ENCODE measurements at regions not wholly inside any gene's neighbourhood (a gene's known extent, or its start where the extent isn't known, plus 50 kb on each side); places are given as distances from the start of the nearest gene placed in this dataset.
"Not testable (repeated sequence)": the region's sequence is repeated elsewhere in the genome, so short reads cannot be mapped to it uniquely, and the experiment has no call there.

DNA sequence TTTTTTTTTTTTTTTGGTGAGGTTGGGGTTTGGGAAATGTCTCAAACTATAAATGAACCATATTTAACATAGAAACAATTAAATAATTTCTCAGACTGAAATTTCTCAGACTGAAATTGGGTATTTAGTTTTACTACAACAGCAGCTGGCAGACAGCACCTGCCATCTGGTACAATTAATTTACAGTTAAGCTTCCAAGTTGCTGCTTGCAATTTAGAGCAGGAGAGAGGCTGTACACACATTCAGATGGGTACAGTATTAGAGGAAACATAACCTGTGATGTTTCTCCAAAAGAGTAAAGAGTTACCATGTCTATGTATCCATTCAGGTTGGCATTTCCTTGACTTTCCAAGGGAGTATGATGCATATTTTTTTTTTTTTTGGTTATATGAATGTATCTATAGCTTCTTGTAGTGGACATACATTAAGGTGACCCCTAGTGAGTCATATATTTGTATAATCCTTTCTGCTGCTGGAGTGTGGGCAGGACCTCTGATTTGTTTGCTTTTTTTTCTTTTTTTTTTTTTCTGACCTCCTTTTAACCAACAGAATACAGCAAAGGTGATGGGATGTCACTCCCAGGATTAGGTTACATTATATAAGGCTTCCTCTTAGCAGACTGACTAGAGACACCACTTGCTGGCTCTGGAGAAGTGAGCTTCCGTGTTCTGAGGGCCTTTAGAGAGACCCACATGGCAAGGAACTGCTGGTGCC, 201.7 kb downstream of the PTH2R start:
- H3K9me3 ChIP-seq (ENCODE audit: control insufficient read depth, insufficient read depth, low read depth, low read length) = no peaks in the 10 kb centered on the region
- no TSS peak for BruUV-seq (replicated peaks)
- POLR2A ChIA-PET = no interaction called here
- H3K27me3 ChIP-seq (ENCODE audit: control insufficient read depth, insufficient read depth, low read length) = no peaks in the 10 kb centered on the region
- no peak overlapping the region for H3K4me3 ChIP-seq (ENCODE audit: low read depth in 2 of 2, low read length in 2 of 2)
- no peaks in the 10 kb centered on the region for H3K4me1 ChIP-seq (ENCODE audit: control insufficient read depth, insufficient read depth, low read length)
- ATAC-seq (no peak), DNase-seq (ENCODE audit: low read depth, low spot score) (no peak)
- no peak overlapping the region for H3K27ac ChIP-seq (ENCODE audit: low read length)
- H3K36me3 ChIP-seq (ENCODE audit: control insufficient read depth, insufficient read depth, low read length) = no peaks in the 10 kb centered on the region
- CTCF ChIA-PET = no interaction called here
- in situ Hi-C loops (cut with HindIII; ENCODE audit: low pct_unique_long_range_greater_than_20kb, low sequenced_read_pairs) = no loop called here
- intact Hi-C loops (cut with micrococcal nuclease; ENCODE audit: unreplicated experiment) = no loop called here
- TF ChIP-seq, protein P1, sequence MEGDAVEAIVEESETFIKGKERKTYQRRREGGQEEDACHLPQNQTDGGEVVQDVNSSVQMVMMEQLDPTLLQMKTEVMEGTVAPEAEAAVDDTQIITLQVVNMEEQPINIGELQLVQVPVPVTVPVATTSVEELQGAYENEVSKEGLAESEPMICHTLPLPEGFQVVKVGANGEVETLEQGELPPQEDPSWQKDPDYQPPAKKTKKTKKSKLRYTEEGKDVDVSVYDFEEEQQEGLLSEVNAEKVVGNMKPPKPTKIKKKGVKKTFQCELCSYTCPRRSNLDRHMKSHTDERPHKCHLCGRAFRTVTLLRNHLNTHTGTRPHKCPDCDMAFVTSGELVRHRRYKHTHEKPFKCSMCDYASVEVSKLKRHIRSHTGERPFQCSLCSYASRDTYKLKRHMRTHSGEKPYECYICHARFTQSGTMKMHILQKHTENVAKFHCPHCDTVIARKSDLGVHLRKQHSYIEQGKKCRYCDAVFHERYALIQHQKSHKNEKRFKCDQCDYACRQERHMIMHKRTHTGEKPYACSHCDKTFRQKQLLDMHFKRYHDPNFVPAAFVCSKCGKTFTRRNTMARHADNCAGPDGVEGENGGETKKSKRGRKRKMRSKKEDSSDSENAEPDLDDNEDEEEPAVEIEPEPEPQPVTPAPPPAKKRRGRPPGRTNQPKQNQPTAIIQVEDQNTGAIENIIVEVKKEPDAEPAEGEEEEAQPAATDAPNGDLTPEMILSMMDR (IDR thresholded peaks at IDR 0.05) = no peak
- TF ChIP-seq SIN3A (IDR thresholded peaks at IDR 0.05; ENCODE audit: borderline replicate concordance, insufficient read depth, low read depth, low read length) (no peak), TCF7L2 (IDR thresholded peaks at IDR 0.05; ENCODE audit: low read depth, low read length) (no peak), POLR2AphosphoS5 (IDR thresholded peaks at IDR 0.05; ENCODE audit: low read depth, low read length) (no peak)
- TF ChIP-seq, protein P2, sequence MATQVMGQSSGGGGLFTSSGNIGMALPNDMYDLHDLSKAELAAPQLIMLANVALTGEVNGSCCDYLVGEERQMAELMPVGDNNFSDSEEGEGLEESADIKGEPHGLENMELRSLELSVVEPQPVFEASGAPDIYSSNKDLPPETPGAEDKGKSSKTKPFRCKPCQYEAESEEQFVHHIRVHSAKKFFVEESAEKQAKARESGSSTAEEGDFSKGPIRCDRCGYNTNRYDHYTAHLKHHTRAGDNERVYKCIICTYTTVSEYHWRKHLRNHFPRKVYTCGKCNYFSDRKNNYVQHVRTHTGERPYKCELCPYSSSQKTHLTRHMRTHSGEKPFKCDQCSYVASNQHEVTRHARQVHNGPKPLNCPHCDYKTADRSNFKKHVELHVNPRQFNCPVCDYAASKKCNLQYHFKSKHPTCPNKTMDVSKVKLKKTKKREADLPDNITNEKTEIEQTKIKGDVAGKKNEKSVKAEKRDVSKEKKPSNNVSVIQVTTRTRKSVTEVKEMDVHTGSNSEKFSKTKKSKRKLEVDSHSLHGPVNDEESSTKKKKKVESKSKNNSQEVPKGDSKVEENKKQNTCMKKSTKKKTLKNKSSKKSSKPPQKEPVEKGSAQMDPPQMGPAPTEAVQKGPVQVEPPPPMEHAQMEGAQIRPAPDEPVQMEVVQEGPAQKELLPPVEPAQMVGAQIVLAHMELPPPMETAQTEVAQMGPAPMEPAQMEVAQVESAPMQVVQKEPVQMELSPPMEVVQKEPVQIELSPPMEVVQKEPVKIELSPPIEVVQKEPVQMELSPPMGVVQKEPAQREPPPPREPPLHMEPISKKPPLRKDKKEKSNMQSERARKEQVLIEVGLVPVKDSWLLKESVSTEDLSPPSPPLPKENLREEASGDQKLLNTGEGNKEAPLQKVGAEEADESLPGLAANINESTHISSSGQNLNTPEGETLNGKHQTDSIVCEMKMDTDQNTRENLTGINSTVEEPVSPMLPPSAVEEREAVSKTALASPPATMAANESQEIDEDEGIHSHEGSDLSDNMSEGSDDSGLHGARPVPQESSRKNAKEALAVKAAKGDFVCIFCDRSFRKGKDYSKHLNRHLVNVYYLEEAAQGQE (IDR thresholded peaks at IDR 0.05; ENCODE audit: insufficient read depth in 1 of 2, low read depth in 2 of 2, low read length in 1 of 2) = no peak

DNA sequence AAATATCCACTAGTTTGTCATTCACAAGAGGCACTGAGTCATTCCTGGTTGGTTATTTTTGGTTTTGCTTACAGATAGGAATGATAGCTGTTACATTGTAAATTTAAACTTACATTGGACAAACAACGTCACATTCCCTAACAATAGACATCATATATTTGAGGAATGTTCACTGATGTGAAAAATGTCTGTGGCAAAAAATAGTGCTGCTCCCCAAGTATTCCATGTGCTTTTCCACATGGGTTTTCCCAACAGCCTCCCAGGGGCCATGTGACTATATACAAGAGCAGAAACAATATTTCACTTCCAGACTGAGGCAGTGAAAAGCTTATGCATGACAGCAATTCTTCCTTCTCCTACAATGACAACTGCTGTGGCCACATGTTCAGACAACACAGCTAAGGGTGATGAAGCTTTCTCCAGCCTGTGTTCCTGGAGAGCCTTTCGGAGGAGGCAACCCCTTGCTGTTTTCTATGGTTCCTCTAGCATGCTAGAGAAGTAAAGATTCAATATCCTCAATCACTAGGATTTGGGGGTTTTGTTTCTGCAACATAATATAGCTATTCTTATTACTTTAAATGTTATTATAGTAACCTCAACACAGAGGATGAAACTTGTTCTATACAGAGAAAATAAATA, 202.7 kb downstream of the PTH2R start:
- Histone ChIP-seq H3K9me3 (ENCODE audit: control insufficient read depth, insufficient read depth, low read depth, low read length) (no peaks in the 10 kb centered on the region), H3K27me3 (ENCODE audit: control insufficient read depth, insufficient read depth, low read length) (no peaks in the 10 kb centered on the region), H3K4me1 (ENCODE audit: control insufficient read depth, insufficient read depth, low read length) (no peaks in the 10 kb centered on the region), H3K36me3 (ENCODE audit: control insufficient read depth, insufficient read depth, low read length) (no peaks in the 10 kb centered on the region), H3K4me3 (ENCODE audit: low read depth in 2 of 2, low read length in 2 of 2) (no peak overlapping the region), H3K27ac (ENCODE audit: low read length) (no peak overlapping the region)
- no TSS peak for BruUV-seq (replicated peaks)
- intact Hi-C loops (cut with micrococcal nuclease; ENCODE audit: unreplicated experiment) = no loop called here
- no peak for ATAC-seq
- POLR2A ChIA-PET = no interaction called here
- TF ChIP-seq, protein P1 (IDR thresholded peaks at IDR 0.05) = no peak
- TF ChIP-seq SIN3A (IDR thresholded peaks at IDR 0.05; ENCODE audit: borderline replicate concordance, insufficient read depth, low read depth, low read length) (no peak), POLR2AphosphoS5 (IDR thresholded peaks at IDR 0.05; ENCODE audit: low read depth, low read length) (no peak), TCF7L2 (IDR thresholded peaks at IDR 0.05; ENCODE audit: low read depth, low read length) (no peak)
- TF ChIP-seq, protein P2 (IDR thresholded peaks at IDR 0.05; ENCODE audit: insufficient read depth in 1 of 2, low read depth in 2 of 2, low read length in 1 of 2) = no peak
- CTCF ChIA-PET = no interaction called here
- DNase-seq (ENCODE audit: low read depth, low spot score) = no peak
- in situ Hi-C loops (cut with HindIII; ENCODE audit: low pct_unique_long_range_greater_than_20kb, low sequenced_read_pairs) = no loop called here

DNA sequence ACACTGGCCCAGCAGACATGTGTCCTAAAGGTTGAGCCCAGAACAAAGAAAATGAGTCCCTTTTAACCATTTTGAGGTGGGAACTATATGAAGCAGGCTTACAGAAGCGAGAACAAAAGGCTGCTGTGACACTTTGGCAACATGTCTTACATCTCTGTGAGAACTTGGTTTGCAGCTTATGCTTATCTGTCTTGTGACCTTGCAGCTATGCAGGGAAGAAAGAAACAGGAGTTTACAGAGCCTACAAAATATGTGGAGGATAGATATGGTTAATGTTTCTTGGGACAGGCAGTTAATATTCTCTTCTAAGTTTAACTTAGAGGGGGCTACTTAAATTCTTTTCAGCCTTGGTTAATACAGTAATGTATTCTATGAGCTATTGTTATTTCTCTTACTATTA, 209.1 kb downstream of the PTH2R start:
- intact Hi-C loops (cut with micrococcal nuclease; ENCODE audit: unreplicated experiment); ATAC-seq; BruUV-seq (replicated peaks); DNase-seq (ENCODE audit: low read depth, low spot score); H3K4me1 ChIP-seq (ENCODE audit: control insufficient read depth, insufficient read depth, low read length); POLR2A ChIA-PET; in situ Hi-C loops (cut with HindIII; ENCODE audit: low pct_unique_long_range_greater_than_20kb, low sequenced_read_pairs); H3K9me3 ChIP-seq (ENCODE audit: control insufficient read depth, insufficient read depth, low read depth, low read length); H3K36me3 ChIP-seq (ENCODE audit: control insufficient read depth, insufficient read depth, low read length); H3K27ac ChIP-seq (ENCODE audit: low read length); CTCF ChIA-PET; H3K4me3 ChIP-seq (ENCODE audit: low read depth in 2 of 2, low read length in 2 of 2); H3K27me3 ChIP-seq (ENCODE audit: control insufficient read depth, insufficient read depth, low read length): not testable (repeated sequence)
